Kidney (tissue), 13 donors: ENCODE measurements at regions not wholly inside any gene's neighbourhood (a gene's known extent, or its start where the extent isn't known, plus 50 kb on each side); places are given as distances from the start of the nearest gene placed in this dataset.

Experiments
- DNase-seq, 5 donors: peaks; one replicate each; pipeline ENCODE4 v3.0.0-alpha.2; 2013 to 2020
- FAIRE-seq: peaks from 2 replicates; lab custom pipeline; 2012; peaks lifted over from hg19 to GRCh38; lab: Jason Lieb, UNC
- H3K27ac ChIP-seq, 2 donors: one replicate each; pipeline ENCODE4 v1.7.0; 2013; ENCODE audit warnings: low read depth in 2 of 2, low read length in 2 of 2, inconsistent platforms in 1 of 2
- H3K27me3 ChIP-seq: one replicate; pipeline ENCODE4 v1.7.1; 2013; ENCODE audit warnings: low read length, inconsistent platforms; ENCODE audit not compliant: control insufficient read depth, insufficient read depth
- H3K36me3 ChIP-seq, 3 donors: one replicate each; pipeline versions ENCODE4 v1.7.0 to v1.7.1; 2013; ENCODE audit warnings: low read length in 3 of 3, control low read depth in 1 of 3, inconsistent platforms in 1 of 3; ENCODE audit not compliant: insufficient read depth in 3 of 3, control insufficient read depth in 2 of 3
- H3K4me1 ChIP-seq, 3 donors: one replicate each; pipeline versions ENCODE4 v1.7.0 to v1.7.1; 2013; ENCODE audit warnings: low read length in 3 of 3, inconsistent platforms in 1 of 3, low read depth in 1 of 3; ENCODE audit not compliant: control insufficient read depth in 2 of 3, insufficient read depth in 2 of 3
- H3K4me3 ChIP-seq, 3 donors: one replicate each; pipeline versions ENCODE4 v1.7.0 to v1.8.1; 2013; ENCODE audit warnings: low read length in 3 of 3, control low read depth in 1 of 3, inconsistent platforms in 1 of 3
- H3K9ac ChIP-seq, 3 donors: one replicate each; pipeline versions ENCODE4 v1.7.0 to v1.7.1; 2013; ENCODE audit warnings: low read length in 3 of 3, control low read depth in 1 of 3, inconsistent platforms in 1 of 3
- H3K9me3 ChIP-seq, 3 donors: one replicate each; pipeline versions ENCODE4 v1.7.0 to v1.7.1; 2013; ENCODE audit warnings: low read length in 3 of 3, control low read depth in 1 of 3, inconsistent platforms in 1 of 3; ENCODE audit not compliant: control insufficient read depth in 2 of 3, insufficient read depth in 1 of 3
- CTCF ChIP-seq: IDR thresholded peaks from 3 replicates; pipeline ENCODE4 v1.5.1; 2012; ENCODE audit warnings: mild to moderate bottlenecking, moderate library complexity, borderline replicate concordance; ENCODE audit not compliant: insufficient read depth; ENCODE audit errors: extremely low read depth
- intact Hi-C: fragments of 100-400 bp; cut with DNase I; formaldehyde crosslinking; loops from one replicate; pipeline ENCODE4 v1.11.1; 2022
- donor health status: control.
- donor health status: control.
- donor health status: control.
- donor health status: control.
- donor health status: control.
- donor health status: DM: yes; HTN: yes; CAD: no.
- donor health status: Normal renal cell carcinoma (clear cell type).

- no peak overlapping the region for H3K27ac ChIP-seq
- TF ChIP-seq CTCF: no peak
- intact Hi-C loops: no loop called here
- no peaks in the 10 kb centered on the region for H3K36me3 ChIP-seq
- FAIRE-seq: no peak
- H3K9me3 ChIP-seq: peaks cover 0 to 5% (median 2%) of the 10 kb centered on the region in 3 donors
- H3K9ac ChIP-seq: no peak overlapping the region
- H3K4me3 ChIP-seq: no peak overlapping the region
- no peaks in the 10 kb centered on the region for H3K27me3 ChIP-seq
- H3K4me1 ChIP-seq: no peaks in the 10 kb centered on the region
- DNase-seq: no peak
Measured at GRCh38 chr20:4552075-4552640, 134.1 kb upstream of the PRNP start.

GRCh38 chr20:4550740-4551139 lies 135.5 kb upstream of the PRNP start:
- FAIRE-seq (no peak), DNase-seq (no peak)
- no peaks in the 10 kb centered on the region for H3K36me3 ChIP-seq
- H3K27me3 ChIP-seq: no peaks in the 10 kb centered on the region
- H3K9me3 ChIP-seq: peaks cover 0 to 5% (median 2%) of the 10 kb centered on the region in 3 donors
- intact Hi-C loops: no loop called here
- H3K9ac ChIP-seq: no peak overlapping the region
- no peak overlapping the region for H3K27ac ChIP-seq
- H3K4me3 ChIP-seq: no peak overlapping the region
- no peak for TF ChIP-seq CTCF
- H3K4me1 ChIP-seq: no peaks in the 10 kb centered on the region

GRCh38 chr20:4549711-4550259 lies 136.5 kb upstream of the PRNP start:
- DNase-seq: no peak
- no peaks in the 10 kb centered on the region for H3K36me3 ChIP-seq
- peaks cover 0 to 5% (median 2%) of the 10 kb centered on the region in 3 donors for H3K9me3 ChIP-seq
- intact Hi-C loops: no loop called here
- H3K27me3 ChIP-seq: no peaks in the 10 kb centered on the region
- no peak for TF ChIP-seq CTCF
- H3K4me1 ChIP-seq: no peaks in the 10 kb centered on the region
- no peak for FAIRE-seq
- no peak overlapping the region for H3K9ac ChIP-seq
- no peak overlapping the region for H3K4me3 ChIP-seq
- H3K27ac ChIP-seq: no peak overlapping the region

GRCh38 chr20:4548552-4548951 lies 137.7 kb upstream of the PRNP start:
- Histone ChIP-seq H3K36me3 (no peaks in the 10 kb centered on the region), H3K9ac (no peak overlapping the region), H3K4me1 (no peaks in the 10 kb centered on the region), H3K27ac (no peak overlapping the region), H3K9me3 (peaks cover 0 to 5% (median 2%) of the 10 kb centered on the region in 3 donors), H3K27me3 (no peaks in the 10 kb centered on the region), H3K4me3 (no peak overlapping the region)
- no peak for TF ChIP-seq CTCF
- no peak for FAIRE-seq
- intact Hi-C loops: no loop called here
- DNase-seq: no peak
